ENCODE measurements at regions not wholly inside any gene's neighbourhood (a gene's known extent, or its start where the extent isn't known, plus 50 kb on each side); places are given as distances from the start of the nearest gene placed in this dataset.

GRCh38 chr2:107411267-107411666, 415.4 kb upstream of the RGPD4 start:
- H3K9me3 Mint-ChIP-seq, result no peaks in the 10 kb centered on the region

DNA sequence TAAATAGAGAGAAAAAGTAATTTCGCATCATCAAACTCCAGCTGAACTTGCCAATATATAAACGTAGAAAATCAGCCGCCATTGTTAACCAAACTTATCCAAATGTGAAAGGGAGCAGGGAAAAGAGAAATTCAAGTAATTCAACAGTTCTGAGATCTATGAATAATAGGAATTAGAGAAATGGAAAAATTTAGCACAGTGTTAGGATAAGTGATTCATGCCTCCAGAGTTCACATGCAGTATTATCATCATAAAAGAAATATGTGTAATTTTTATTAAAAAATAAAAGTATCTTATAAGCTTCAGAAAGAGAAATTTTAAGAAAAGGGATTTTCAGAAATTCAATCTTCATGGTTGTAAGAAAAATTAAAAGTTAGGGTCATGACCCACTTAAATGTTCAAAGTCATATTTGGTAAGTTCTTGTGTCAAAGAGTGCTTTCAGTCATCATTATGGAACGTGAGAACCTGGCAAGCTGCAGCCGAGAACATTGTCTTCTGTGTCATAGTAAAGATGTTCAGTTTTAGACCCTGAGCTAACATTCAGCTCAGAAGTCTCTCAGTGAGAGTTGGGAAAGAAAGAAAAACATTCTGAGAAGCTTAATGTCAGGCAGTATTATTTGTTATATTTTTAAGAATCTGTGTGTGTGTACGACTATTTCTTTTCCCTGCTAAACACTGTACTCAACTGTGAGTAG, 414.3 kb upstream of the RGPD4 start:
- no peaks in the 10 kb centered on the region for H3K36me3 Mint-ChIP-seq (ENCODE audit: low read depth)
- no peak for TF ChIP-seq CTCF (IDR thresholded peaks at IDR 0.05; ENCODE audit: unreplicated experiment in 3 of 3)
- peak overlapping the region in 2 of 3 experiments; percentile 62 to 74 for H3K27ac Mint-ChIP-seq

More at GRCh38 chr2:107411267-107411666, 415.4 kb upstream of the RGPD4 start:
- TF ChIP-seq CTCF (IDR thresholded peaks at IDR 0.05; ENCODE audit: unreplicated experiment in 3 of 3), result no peak
- Mint-ChIP-seq H3K36me3 (ENCODE audit: low read depth) (no peaks in the 10 kb centered on the region), H3K4me1 (peaks cover 41% of the 10 kb centered on the region), H3K27me3 (ENCODE audit: low read depth) (no peaks in the 10 kb centered on the region), H3K4me3 (no peak overlapping the region), H3K27ac (peak overlapping the region; percentile 17 to 74 (median 62))

GRCh38 chr2:107412981-107413380, 413.7 kb upstream of the RGPD4 start:
- no peaks in the 10 kb centered on the region for H3K27me3 Mint-ChIP-seq (ENCODE audit: low read depth)
- H3K36me3 Mint-ChIP-seq (ENCODE audit: low read depth), result no peaks in the 10 kb centered on the region
- no peak overlapping the region for H3K4me3 Mint-ChIP-seq
- no peak for TF ChIP-seq CTCF (IDR thresholded peaks at IDR 0.05; ENCODE audit: unreplicated experiment in 3 of 3)
- H3K4me1 Mint-ChIP-seq, result peaks cover 43% of the 10 kb centered on the region
- H3K9me3 Mint-ChIP-seq, result no peaks in the 10 kb centered on the region
- H3K27ac Mint-ChIP-seq, result no peak overlapping the region

More for the DNA sequence above, 414.3 kb upstream of the RGPD4 start:
- H3K4me3 Mint-ChIP-seq, result no peak overlapping the region
- H3K9me3 Mint-ChIP-seq, result no peaks in the 10 kb centered on the region
- H3K27me3 Mint-ChIP-seq (ENCODE audit: low read depth), result no peaks in the 10 kb centered on the region
- H3K4me1 Mint-ChIP-seq, result peaks cover 43% of the 10 kb centered on the region

DNA sequence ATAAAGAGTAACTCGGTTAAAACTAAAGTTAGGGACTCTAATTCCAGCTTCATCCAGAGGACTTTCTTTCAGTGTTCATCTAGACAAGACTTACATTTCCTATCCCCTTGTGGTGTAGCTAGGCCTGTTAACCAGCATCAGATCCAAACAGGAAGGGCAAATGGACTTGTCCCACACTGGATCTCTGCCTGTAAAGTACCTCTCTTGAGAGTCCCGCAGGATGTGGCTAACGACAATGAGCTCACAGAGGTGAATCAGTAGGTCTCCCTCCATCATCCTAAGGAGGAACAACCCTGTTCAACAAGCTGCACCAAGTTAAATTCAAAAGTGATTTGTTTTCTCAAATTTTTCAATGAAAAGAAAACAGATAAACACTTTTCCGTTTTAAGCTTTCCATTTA, 412.3 kb upstream of the RGPD4 start:
- H3K36me3 Mint-ChIP-seq (ENCODE audit: low read depth), result no peaks in the 10 kb centered on the region
- peaks cover 41% of the 10 kb centered on the region for H3K4me1 Mint-ChIP-seq
- no peak overlapping the region for H3K27ac Mint-ChIP-seq
- H3K9me3 Mint-ChIP-seq, result no peaks in the 10 kb centered on the region
- H3K27me3 Mint-ChIP-seq (ENCODE audit: low read depth), result no peaks in the 10 kb centered on the region
- TF ChIP-seq CTCF (IDR thresholded peaks at IDR 0.05; ENCODE audit: unreplicated experiment in 3 of 3), result no peak
- no peak overlapping the region for H3K4me3 Mint-ChIP-seq

- H3K36me3 Mint-ChIP-seq (ENCODE audit: low read depth), result no peaks in the 10 kb centered on the region
- no peak for TF ChIP-seq CTCF (IDR thresholded peaks at IDR 0.05; ENCODE audit: unreplicated experiment in 3 of 3)
- H3K9me3 Mint-ChIP-seq, result no peaks in the 10 kb centered on the region
- peaks cover 34% of the 10 kb centered on the region for H3K4me1 Mint-ChIP-seq
- H3K27ac Mint-ChIP-seq, result peak overlapping the region in 1 of 3 experiments; percentile 36
- no peaks in the 10 kb centered on the region for H3K27me3 Mint-ChIP-seq (ENCODE audit: low read depth)
- no peak overlapping the region for H3K4me3 Mint-ChIP-seq
Observed at GRCh38 chr2:107418708-107419107, 408.0 kb upstream of the RGPD4 start.

DNA sequence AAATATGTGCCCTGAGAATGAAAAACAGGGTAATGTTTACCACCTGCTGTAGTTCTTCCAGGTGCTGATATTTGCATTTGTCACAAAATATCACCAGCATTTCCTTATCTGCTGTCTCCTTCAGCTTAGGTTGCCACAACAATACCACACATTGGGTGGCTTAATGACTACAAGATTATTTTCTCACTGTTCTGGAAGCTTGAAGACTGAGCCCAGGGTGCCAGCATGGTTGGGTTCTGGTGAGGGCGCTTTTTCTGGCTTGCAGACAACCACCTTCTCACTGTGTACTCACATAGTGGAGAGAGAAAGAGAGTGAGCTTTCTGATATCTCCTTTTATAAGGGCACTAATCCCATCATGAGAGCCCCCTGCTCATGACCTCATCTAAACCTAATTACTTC, 407.5 kb upstream of the RGPD4 start:
- TF ChIP-seq CTCF (IDR thresholded peaks at IDR 0.05; ENCODE audit: unreplicated experiment in 3 of 3), result no peak
- no peaks in the 10 kb centered on the region for H3K36me3 Mint-ChIP-seq (ENCODE audit: low read depth)
- H3K4me3 Mint-ChIP-seq, result no peak overlapping the region
- H3K9me3 Mint-ChIP-seq, result no peaks in the 10 kb centered on the region
- no peaks in the 10 kb centered on the region for H3K27me3 Mint-ChIP-seq (ENCODE audit: low read depth)
- peak overlapping the region in 2 of 3 experiments; percentile 21 to 43 for H3K27ac Mint-ChIP-seq
- H3K4me1 Mint-ChIP-seq, result peaks cover 34% of the 10 kb centered on the region

Data from nephron (organoid).